Spleen (tissue), 7 donors: ENCODE measurements at regions not wholly inside any gene's neighbourhood (a gene's known extent, or its start where the extent isn't known, plus 50 kb on each side); places are given as distances from the start of the nearest gene placed in this dataset.

Experiments
- POLR2A ChIP-seq, 3 donors: fragments of 450-650 bp; IDR thresholded peaks; one replicate each; pipeline ENCODE4 v1.5.1; 2017; ENCODE audit warnings: antibody characterized with exemption in 3 of 3, mild to moderate bottlenecking in 1 of 3
- POLR2AphosphoS5 ChIP-seq, 3 donors: sonication (generic); formaldehyde crosslinking; IDR thresholded peaks; one replicate each; pipeline ENCODE4 v1.5.1; 2017; ENCODE audit warnings: antibody characterized with exemption in 3 of 3
- TF ChIP-seq, protein P1 (sequence below), 11 experiments: fragments of 200-600 bp in 7 of 11; fragments of 450-650 bp in 4 of 11; sonication (generic) in 4 of 11; IDR thresholded peaks in 8 of 11; conservative IDR thresholded peaks in 3 of 11; 1 replicate in 7 of 11; 2 replicates in 4 of 11; pipeline versions ENCODE4 v1.4.0 to v1.8.0; 2016 to 2021; ENCODE audit warnings: antibody characterized with exemption in 11 of 11, inconsistent platforms in 4 of 11, mild to moderate bottlenecking in 1 of 11
- donor health status: DM: no; HTN: no; CAD: no; lungs with moderate emphysema.
- donor health status: DM: no; HTN: no; CAD: no.
- donor health status: DM: no; HTN: no; CAD: no.

DNA sequence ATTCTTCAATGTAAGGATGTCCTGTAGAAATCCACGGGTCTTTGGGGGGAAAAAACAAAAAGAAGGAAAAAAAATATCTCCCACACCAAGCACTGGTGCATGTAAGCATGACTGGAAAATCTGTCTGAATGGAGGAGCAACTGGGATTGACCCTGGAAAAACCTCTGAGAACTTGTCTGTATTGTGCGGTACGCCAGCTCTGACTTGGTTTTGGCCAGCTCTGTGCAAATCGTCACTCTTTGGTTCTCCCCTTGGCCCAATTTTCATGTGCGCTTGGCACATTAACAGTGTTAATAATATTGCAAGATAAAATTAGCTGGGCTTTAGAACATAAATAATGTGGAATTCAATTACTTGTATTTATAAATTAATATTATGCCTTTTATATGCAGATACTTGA lies 231.2 kb upstream of the HAND2 start:
- TF ChIP-seq POLR2A (IDR thresholded peaks at IDR 0.05): no peak
- TF ChIP-seq, protein P1, sequence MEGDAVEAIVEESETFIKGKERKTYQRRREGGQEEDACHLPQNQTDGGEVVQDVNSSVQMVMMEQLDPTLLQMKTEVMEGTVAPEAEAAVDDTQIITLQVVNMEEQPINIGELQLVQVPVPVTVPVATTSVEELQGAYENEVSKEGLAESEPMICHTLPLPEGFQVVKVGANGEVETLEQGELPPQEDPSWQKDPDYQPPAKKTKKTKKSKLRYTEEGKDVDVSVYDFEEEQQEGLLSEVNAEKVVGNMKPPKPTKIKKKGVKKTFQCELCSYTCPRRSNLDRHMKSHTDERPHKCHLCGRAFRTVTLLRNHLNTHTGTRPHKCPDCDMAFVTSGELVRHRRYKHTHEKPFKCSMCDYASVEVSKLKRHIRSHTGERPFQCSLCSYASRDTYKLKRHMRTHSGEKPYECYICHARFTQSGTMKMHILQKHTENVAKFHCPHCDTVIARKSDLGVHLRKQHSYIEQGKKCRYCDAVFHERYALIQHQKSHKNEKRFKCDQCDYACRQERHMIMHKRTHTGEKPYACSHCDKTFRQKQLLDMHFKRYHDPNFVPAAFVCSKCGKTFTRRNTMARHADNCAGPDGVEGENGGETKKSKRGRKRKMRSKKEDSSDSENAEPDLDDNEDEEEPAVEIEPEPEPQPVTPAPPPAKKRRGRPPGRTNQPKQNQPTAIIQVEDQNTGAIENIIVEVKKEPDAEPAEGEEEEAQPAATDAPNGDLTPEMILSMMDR (IDR thresholded peaks at IDR 0.05 in 8 of 11, conservative IDR thresholded peaks at IDR 0.05 in 3 of 11): no peak
- no peak for TF ChIP-seq POLR2AphosphoS5 (IDR thresholded peaks at IDR 0.05)
